Type B pancreatic cell (in vitro differentiated cells): ENCODE measurements at regions not wholly inside any gene's neighbourhood (a gene's known extent, or its start where the extent isn't known, plus 50 kb on each side); places are given as distances from the start of the nearest gene placed in this dataset.

Source experiments
- DNase-seq: peaks from one replicate; pipeline ENCODE4 v3.0.0; 2021; ENCODE audit warnings: mixed read lengths; ENCODE audit not compliant: unreplicated experiment; ENCODE audit errors: extremely low spot score
- H3K27ac Mint-ChIP-seq: 2 replicates; pipeline ENCODE4 v1.8.0; 2021; ENCODE audit warnings: mild to moderate bottlenecking, mixed read lengths
- H3K27me3 Mint-ChIP-seq: 2 replicates; pipeline ENCODE4 v1.8.0; 2021; ENCODE audit warnings: mixed read lengths
- H3K36me3 Mint-ChIP-seq: 2 replicates; pipeline ENCODE4 v1.8.0; 2021; ENCODE audit warnings: mixed read lengths
- H3K4me1 Mint-ChIP-seq: one replicate; pipeline ENCODE4 v1.8.0; 2021; ENCODE audit warnings: mixed read lengths; ENCODE audit not compliant: unreplicated experiment
- H3K4me3 Mint-ChIP-seq: 2 replicates; pipeline ENCODE4 v1.8.0; 2021; ENCODE audit warnings: mild to moderate bottlenecking, mixed read lengths
- H3K9me3 Mint-ChIP-seq: 2 replicates; pipeline ENCODE4 v1.8.0; 2021; ENCODE audit warnings: mixed read lengths
- CTCF ChIP-seq: fragments of 200-600 bp; sonication (generic); conservative IDR thresholded peaks from 2 replicates; pipeline ENCODE4 v1.5.0; 2021; ENCODE audit warnings: antibody characterized with exemption, mild to moderate bottlenecking

- Mint-ChIP-seq H3K4me1 (peaks cover 12% of the 10 kb centered on the region), H3K27ac (no peak overlapping the region), H3K27me3 (no peaks in the 10 kb centered on the region), H3K9me3 (no peaks in the 10 kb centered on the region), H3K36me3 (no peaks in the 10 kb centered on the region), H3K4me3 (no peak overlapping the region)
- no peak for TF ChIP-seq CTCF
- no peak for DNase-seq
These were observed 168.4 kb upstream of the NHS start for GRCh38 chrX:17206584-17206983.

- peaks cover 4% of the 10 kb centered on the region for H3K27me3 Mint-ChIP-seq
- no peaks in the 10 kb centered on the region for H3K4me1 Mint-ChIP-seq
- TF ChIP-seq CTCF: no peak
- no peak overlapping the region for H3K27ac Mint-ChIP-seq
- no peaks in the 10 kb centered on the region for H3K36me3 Mint-ChIP-seq
- H3K9me3 Mint-ChIP-seq: peaks cover 10% of the 10 kb centered on the region
- DNase-seq: no peak
- no peak overlapping the region for H3K4me3 Mint-ChIP-seq
These were observed 160.0 kb upstream of the NHS start for GRCh38 chrX:17214962-17215361.

GRCh38 chrX:17226736-17227135 is 148.3 kb upstream of the NHS start:
- H3K27ac Mint-ChIP-seq: no peak overlapping the region
- peaks cover 6% of the 10 kb centered on the region for H3K27me3 Mint-ChIP-seq
- no peaks in the 10 kb centered on the region for H3K4me1 Mint-ChIP-seq
- DNase-seq: no peak
- H3K9me3 Mint-ChIP-seq: peaks cover 4% of the 10 kb centered on the region
- no peaks in the 10 kb centered on the region for H3K36me3 Mint-ChIP-seq
- no peak for TF ChIP-seq CTCF
- H3K4me3 Mint-ChIP-seq: no peak overlapping the region

- H3K27me3 Mint-ChIP-seq: peaks cover 3% of the 10 kb centered on the region
- no peaks in the 10 kb centered on the region for H3K36me3 Mint-ChIP-seq
- no peaks in the 10 kb centered on the region for H3K9me3 Mint-ChIP-seq
- DNase-seq: no peak
- no peak for TF ChIP-seq CTCF
- H3K27ac Mint-ChIP-seq: no peak overlapping the region
- peaks cover 4% of the 10 kb centered on the region for H3K4me1 Mint-ChIP-seq
- no peak overlapping the region for H3K4me3 Mint-ChIP-seq
These were observed 137.9 kb upstream of the NHS start for GRCh38 chrX:17237146-17237545.

GRCh38 chrX:17242470-17242869 is 132.5 kb upstream of the NHS start:
- H3K4me3 Mint-ChIP-seq: no peak overlapping the region
- H3K36me3 Mint-ChIP-seq: no peaks in the 10 kb centered on the region
- no peak overlapping the region for H3K27ac Mint-ChIP-seq
- peaks cover 6% of the 10 kb centered on the region for H3K27me3 Mint-ChIP-seq
- H3K4me1 Mint-ChIP-seq: no peaks in the 10 kb centered on the region
- H3K9me3 Mint-ChIP-seq: no peaks in the 10 kb centered on the region
- peak; percentile 95 for TF ChIP-seq CTCF
- no peak for DNase-seq

GRCh38 chrX:17247144-17247543 is 127.9 kb upstream of the NHS start:
- TF ChIP-seq CTCF: no peak
- Mint-ChIP-seq H3K9me3 (no peaks in the 10 kb centered on the region), H3K27me3 (peaks cover 2% of the 10 kb centered on the region), H3K4me3 (no peak overlapping the region), H3K36me3 (no peaks in the 10 kb centered on the region), H3K27ac (no peak overlapping the region), H3K4me1 (peaks cover 3% of the 10 kb centered on the region)
- no peak for DNase-seq
